ENCODE measurements at regions not wholly inside any gene's neighbourhood (a gene's known extent, or its start where the extent isn't known, plus 50 kb on each side); places are given as distances from the start of the nearest gene placed in this dataset.
"Not testable (repeated sequence)": the region's sequence is repeated elsewhere in the genome, so short reads cannot be mapped to it uniquely, and the experiment has no call there.

GRCh38 chr10:60564475-60564874 lies 174.8 kb upstream of the ANK3 start:
- DNase-seq, result no peak

- no peak for DNase-seq
These were observed 170.8 kb upstream of the ANK3 start for GRCh38 chr10:60560451-60560850.

GRCh38 chr10:60555700-60556099 lies 166.0 kb upstream of the ANK3 start:
- no peak for DNase-seq

GRCh38 chr10:60549686-60550085 lies 160.0 kb upstream of the ANK3 start:
- no peak for DNase-seq

- DNase-seq, result no peak
These were observed 153.0 kb upstream of the ANK3 start for GRCh38 chr10:60542657-60543056.

- no peak for DNase-seq
These were observed 151.8 kb upstream of the ANK3 start for GRCh38 chr10:60541451-60541850.

- no peak for DNase-seq
These were observed 148.0 kb upstream of the ANK3 start for GRCh38 chr10:60537697-60538096.

GRCh38 chr10:60536529-60537114 lies 146.9 kb upstream of the ANK3 start:
- no peak for DNase-seq

- no peak for DNase-seq
These were observed 145.8 kb upstream of the ANK3 start for GRCh38 chr10:60535427-60535826.

- no peak for DNase-seq
These were observed 145.2 kb upstream of the ANK3 start for GRCh38 chr10:60534761-60535389.

- DNase-seq, result no peak
These were observed 143.2 kb upstream of the ANK3 start for GRCh38 chr10:60532696-60533468.

GRCh38 chr10:60531006-60531405 lies 141.3 kb upstream of the ANK3 start:
- DNase-seq, result no peak

- DNase-seq, result no peak
These were observed 138.0 kb upstream of the ANK3 start for GRCh38 chr10:60527676-60528075.

- no peak for DNase-seq
These were observed 136.3 kb upstream of the ANK3 start for GRCh38 chr10:60525716-60526585.

- DNase-seq, result no peak
These were observed 134.9 kb upstream of the ANK3 start for GRCh38 chr10:60524541-60524940.

GRCh38 chr10:60523371-60523770 lies 133.7 kb upstream of the ANK3 start:
- not testable (repeated sequence) for DNase-seq

- no peak for DNase-seq
These were observed 132.9 kb upstream of the ANK3 start for GRCh38 chr10:60522617-60523016.

- peak; percentile 80 for DNase-seq
These were observed 132.3 kb upstream of the ANK3 start for GRCh38 chr10:60521974-60522405.

- no peak for DNase-seq
These were observed 129.1 kb upstream of the ANK3 start for GRCh38 chr10:60518745-60519144.

- no peak for DNase-seq
These were observed 128.1 kb upstream of the ANK3 start for GRCh38 chr10:60517805-60518204.

GRCh38 chr10:60513281-60513680 lies 123.6 kb upstream of the ANK3 start:
- DNase-seq, result no peak

- no peak for DNase-seq
These were observed 122.0 kb upstream of the ANK3 start for GRCh38 chr10:60511477-60512229.
